ENCODE measurements at regions not wholly inside any gene's neighbourhood (a gene's known extent, or its start where the extent isn't known, plus 50 kb on each side); places are given as distances from the start of the nearest gene placed in this dataset.
A peak's percentile ranks its signal among the peaks of the same experiment; 100 is the strongest.

GRCh38 chr14:23865502-23865901 lies 88.1 kb upstream of the DHRS4 start:
- peaks cover 16% of the 10 kb centered on the region for H3K27me3 Mint-ChIP-seq
- no peaks in the 10 kb centered on the region for H3K9me3 Mint-ChIP-seq
- intact Hi-C loops (cut with micrococcal nuclease) = no loop called here
- ChIA-PET CTCF (no interaction called here), POLR2A (no interaction called here)
- ATAC-seq (no peak), DNase-seq (no peak)
- no peak overlapping the region for H3K27ac Mint-ChIP-seq
- H3K4me1 Mint-ChIP-seq (ENCODE audit: low read depth) = no peaks in the 10 kb centered on the region
- no peaks in the 10 kb centered on the region for H3K36me3 Mint-ChIP-seq (ENCODE audit: low read depth)
- TF ChIP-seq, protein P1, sequence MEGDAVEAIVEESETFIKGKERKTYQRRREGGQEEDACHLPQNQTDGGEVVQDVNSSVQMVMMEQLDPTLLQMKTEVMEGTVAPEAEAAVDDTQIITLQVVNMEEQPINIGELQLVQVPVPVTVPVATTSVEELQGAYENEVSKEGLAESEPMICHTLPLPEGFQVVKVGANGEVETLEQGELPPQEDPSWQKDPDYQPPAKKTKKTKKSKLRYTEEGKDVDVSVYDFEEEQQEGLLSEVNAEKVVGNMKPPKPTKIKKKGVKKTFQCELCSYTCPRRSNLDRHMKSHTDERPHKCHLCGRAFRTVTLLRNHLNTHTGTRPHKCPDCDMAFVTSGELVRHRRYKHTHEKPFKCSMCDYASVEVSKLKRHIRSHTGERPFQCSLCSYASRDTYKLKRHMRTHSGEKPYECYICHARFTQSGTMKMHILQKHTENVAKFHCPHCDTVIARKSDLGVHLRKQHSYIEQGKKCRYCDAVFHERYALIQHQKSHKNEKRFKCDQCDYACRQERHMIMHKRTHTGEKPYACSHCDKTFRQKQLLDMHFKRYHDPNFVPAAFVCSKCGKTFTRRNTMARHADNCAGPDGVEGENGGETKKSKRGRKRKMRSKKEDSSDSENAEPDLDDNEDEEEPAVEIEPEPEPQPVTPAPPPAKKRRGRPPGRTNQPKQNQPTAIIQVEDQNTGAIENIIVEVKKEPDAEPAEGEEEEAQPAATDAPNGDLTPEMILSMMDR (IDR thresholded peaks at IDR 0.05) = no peak
- no peak overlapping the region for H3K4me3 Mint-ChIP-seq

- Mint-ChIP-seq H3K4me3 (no peak overlapping the region), H3K4me1 (ENCODE audit: low read depth) (no peaks in the 10 kb centered on the region), H3K9me3 (no peaks in the 10 kb centered on the region), H3K27ac (no peak overlapping the region), H3K36me3 (ENCODE audit: low read depth) (no peaks in the 10 kb centered on the region), H3K27me3 (peaks cover 19% of the 10 kb centered on the region)
- intact Hi-C loops (cut with micrococcal nuclease) = no loop called here
- ATAC-seq = no peak
- no peak for DNase-seq
- ChIA-PET POLR2A (no interaction called here), CTCF (interaction anchor here (1.4 kb wide), 1 partner anchor 234 kb away, joined by 3 read pairs; no protein-coding TSS in a partner anchor)
- TF ChIP-seq, protein P1 (IDR thresholded peaks at IDR 0.05) = no peak
Observed at GRCh38 chr14:23866269-23866668, 87.3 kb upstream of the DHRS4 start.

GRCh38 chr14:23869078-23869719 lies 84.4 kb upstream of the DHRS4 start:
- no peaks in the 10 kb centered on the region for H3K4me1 Mint-ChIP-seq (ENCODE audit: low read depth)
- no peaks in the 10 kb centered on the region for H3K9me3 Mint-ChIP-seq
- H3K27me3 Mint-ChIP-seq = peaks cover 15% of the 10 kb centered on the region
- TF ChIP-seq, protein P1 (IDR thresholded peaks at IDR 0.05) = no peak
- ATAC-seq (no peak), DNase-seq (no peak)
- CTCF ChIA-PET = no interaction called here
- POLR2A ChIA-PET = no interaction called here
- no peaks in the 10 kb centered on the region for H3K36me3 Mint-ChIP-seq (ENCODE audit: low read depth)
- H3K4me3 Mint-ChIP-seq = no peak overlapping the region
- H3K27ac Mint-ChIP-seq = no peak overlapping the region
- intact Hi-C loops (cut with micrococcal nuclease) = no loop called here

DNA sequence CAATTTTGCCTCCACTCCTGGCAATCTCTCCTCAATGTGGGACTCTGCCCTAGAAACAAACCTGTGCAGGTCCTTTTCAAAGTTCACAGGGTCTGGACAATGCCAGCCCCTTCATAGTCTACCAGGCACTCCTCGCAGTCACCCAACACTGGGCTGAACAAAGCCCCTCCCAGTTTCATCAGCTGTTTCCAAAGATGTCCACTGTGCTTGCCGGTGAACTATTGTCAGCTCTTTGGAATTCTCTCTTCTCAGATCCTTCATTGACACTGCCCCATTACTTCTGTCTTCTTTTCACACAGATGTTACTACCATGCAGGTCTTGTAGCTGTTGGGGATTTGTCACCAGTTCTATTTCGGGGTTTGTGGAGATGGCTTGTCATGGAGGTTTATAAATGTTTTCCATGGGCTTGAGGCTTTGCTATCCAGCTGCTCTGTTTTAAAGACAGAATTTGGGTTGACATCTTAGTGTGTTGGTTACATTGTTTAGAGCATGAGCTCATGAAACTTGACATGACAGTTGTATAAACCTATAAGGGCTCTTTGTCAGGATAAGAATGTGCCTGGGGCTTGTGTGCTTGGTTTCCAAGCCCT lies 77.3 kb upstream of the DHRS4 start:
- peaks cover 6% of the 10 kb centered on the region for H3K27me3 Mint-ChIP-seq
- H3K27ac Mint-ChIP-seq = no peak overlapping the region
- intact Hi-C loops (cut with micrococcal nuclease) = no loop called here
- POLR2A ChIA-PET = no interaction called here
- H3K36me3 Mint-ChIP-seq (ENCODE audit: low read depth) = no peaks in the 10 kb centered on the region
- no peak overlapping the region for H3K4me3 Mint-ChIP-seq
- no peaks in the 10 kb centered on the region for H3K9me3 Mint-ChIP-seq
- CTCF ChIA-PET = interaction anchor here (1.8 kb wide), 1 partner anchor 244 kb away, joined by 5 read pairs; no protein-coding TSS in a partner anchor
- TF ChIP-seq, protein P1 (IDR thresholded peaks at IDR 0.05) = no peak
- no peak for DNase-seq
- ATAC-seq = no peak
- peaks cover 3% of the 10 kb centered on the region for H3K4me1 Mint-ChIP-seq (ENCODE audit: low read depth)

DNA sequence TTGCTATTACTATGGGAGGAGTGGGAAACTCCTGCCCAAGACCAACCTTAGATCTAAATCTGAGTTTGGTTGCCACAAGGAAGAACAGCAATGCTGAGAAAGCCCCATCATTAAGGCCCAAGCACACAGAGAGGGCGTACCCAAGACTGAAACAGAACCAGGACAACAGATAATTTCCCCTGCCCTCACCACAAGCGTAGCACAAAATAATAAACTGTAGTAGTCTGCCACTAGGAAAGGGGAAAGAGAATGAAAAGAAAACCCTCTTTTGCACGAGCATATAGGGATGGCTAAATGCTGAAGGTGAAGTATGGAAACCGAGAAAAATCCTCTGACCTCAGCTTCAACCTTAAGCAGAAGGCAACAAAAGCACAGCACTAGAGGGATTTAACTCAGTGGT lies 76.5 kb upstream of the DHRS4 start:
- ChIA-PET POLR2A (no interaction called here), CTCF (interaction anchor here (1.8 kb wide), 1 partner anchor 245 kb away, joined by 5 read pairs; no protein-coding TSS in a partner anchor)
- ATAC-seq (peak; percentile 53), DNase-seq (no peak)
- Mint-ChIP-seq H3K27ac (peak overlapping the region; percentile 58), H3K9me3 (no peaks in the 10 kb centered on the region), H3K36me3 (ENCODE audit: low read depth) (no peaks in the 10 kb centered on the region), H3K4me3 (no peak overlapping the region), H3K27me3 (peaks cover 6% of the 10 kb centered on the region), H3K4me1 (ENCODE audit: low read depth) (peaks cover 3% of the 10 kb centered on the region)
- intact Hi-C loops (cut with micrococcal nuclease) = no loop called here
- TF ChIP-seq, protein P1 (IDR thresholded peaks at IDR 0.05) = no peak

All from activated CD8-positive, alpha-beta T cell treated with anti-CD3 and anti-CD28 coated beads for 36 hours (primary cell).